NCI-H187 (cell line): ENCODE measurements at regions not wholly inside any gene's neighbourhood (a gene's known extent, or its start where the extent isn't known, plus 50 kb on each side); places are given as distances from the start of the nearest gene placed in this dataset.
"Not testable (repeated sequence)": the region's sequence is repeated elsewhere in the genome, so short reads cannot be mapped to it uniquely, and the experiment has no call there.

ENCODE experiments used
- DNase-seq, 2 experiments: peaks; one replicate each; lab custom pipeline; 2025; lab: John Stamatoyannopoulos, UW

GRCh38 chr2:7849027-7849426, 832.8 kb upstream of the ID2 start:
- no peak for DNase-seq

GRCh38 chr2:7849531-7849930, 832.3 kb upstream of the ID2 start:
- no peak for DNase-seq

GRCh38 chr2:7852546-7852945, 829.3 kb upstream of the ID2 start:
- DNase-seq: no peak

- DNase-seq: no peak
Observed at GRCh38 chr2:7857904-7858303, 824.0 kb upstream of the ID2 start.

- DNase-seq: no peak
Observed at GRCh38 chr2:7858624-7859023, 823.2 kb upstream of the ID2 start.

GRCh38 chr2:7860693-7861092, 821.2 kb upstream of the ID2 start:
- no peak for DNase-seq

- DNase-seq: no peak
Observed at GRCh38 chr2:7861910-7862702, 819.8 kb upstream of the ID2 start.

GRCh38 chr2:7866104-7866503, 815.8 kb upstream of the ID2 start:
- no peak for DNase-seq

- no peak for DNase-seq
Observed at GRCh38 chr2:7866825-7867224, 815.0 kb upstream of the ID2 start.

GRCh38 chr2:7867867-7868266, 814.0 kb upstream of the ID2 start:
- DNase-seq: no peak

GRCh38 chr2:7868836-7869235, 813.0 kb upstream of the ID2 start:
- DNase-seq: no peak

- not testable (repeated sequence) for DNase-seq
Observed at GRCh38 chr2:7876445-7876844, 805.4 kb upstream of the ID2 start.

- DNase-seq: not testable (repeated sequence)
Observed at GRCh38 chr2:7878266-7878665, 803.6 kb upstream of the ID2 start.

GRCh38 chr2:7878786-7879482, 802.9 kb upstream of the ID2 start:
- DNase-seq: no peak

GRCh38 chr2:7879483-7879835, 802.4 kb upstream of the ID2 start:
- no peak for DNase-seq

- no peak for DNase-seq
Observed at GRCh38 chr2:7880126-7880525, 801.7 kb upstream of the ID2 start.

- DNase-seq: no peak
Observed at GRCh38 chr2:7880566-7880965, 801.3 kb upstream of the ID2 start.

GRCh38 chr2:7881063-7881462, 800.8 kb upstream of the ID2 start:
- no peak for DNase-seq

GRCh38 chr2:7881466-7881865, 800.4 kb upstream of the ID2 start:
- no peak for DNase-seq

GRCh38 chr2:7882296-7882695, 799.6 kb upstream of the ID2 start:
- no peak for DNase-seq

- no peak for DNase-seq
Observed at GRCh38 chr2:7884338-7884737, 797.5 kb upstream of the ID2 start.

- DNase-seq: no peak
Observed at GRCh38 chr2:7886666-7887065, 795.2 kb upstream of the ID2 start.

GRCh38 chr2:7887441-7887840, 794.4 kb upstream of the ID2 start:
- no peak for DNase-seq

GRCh38 chr2:7888876-7889275, 793.0 kb upstream of the ID2 start:
- no peak for DNase-seq
